ENCODE measurements at regions not wholly inside any gene's neighbourhood (a gene's known extent, or its start where the extent isn't known, plus 50 kb on each side); places are given as distances from the start of the nearest gene placed in this dataset.

GRCh38 chr6:19772891-19773290, 64.3 kb upstream of the ID4 start:
- Histone ChIP-seq H4K20me1 (ENCODE audit: control insufficient read depth, insufficient read depth) (no peaks in the 10 kb centered on the region), H3K27me3 (replicated peaks in 1 of 2; ENCODE audit: control insufficient read depth in 2 of 2, insufficient read depth in 2 of 2, low read length in 1 of 2) (no peaks in the 10 kb centered on the region), H3K27ac (ENCODE audit: control insufficient read depth, insufficient read depth) (no peak overlapping the region), H3K9ac (ENCODE audit: control insufficient read depth, insufficient read depth, low read length) (no peak overlapping the region), H3K4me1 (ENCODE audit: control insufficient read depth, insufficient read depth, low read length) (no peaks in the 10 kb centered on the region), H3K36me3 (ENCODE audit: control insufficient read depth in 2 of 2, insufficient read depth in 2 of 2, low read length in 1 of 2) (no peaks in the 10 kb centered on the region), H2AFZ (ENCODE audit: control insufficient read depth, low read depth, low read length) (no peak overlapping the region), H3K79me2 (ENCODE audit: control insufficient read depth, insufficient read depth, low read length) (no peaks in the 10 kb centered on the region), H3K9me3 (replicated peaks; ENCODE audit: control insufficient read depth, insufficient read depth, low read length) (no peaks in the 10 kb centered on the region), H3K4me2 (ENCODE audit: control insufficient read depth, insufficient read depth) (no peak overlapping the region), H3K4me3 (no peak overlapping the region)
- DNase-seq (ENCODE audit: low read depth, low spot score) = no peak
- SMC1A ChIA-PET (ENCODE audit: uncharacterized antibody, unreplicated experiment) = no interaction called here
- RAD21 ChIA-PET (ENCODE audit: unreplicated experiment) = no interaction called here
- FAIRE-seq = no peak
- TF ChIP-seq NR2C2 (IDR thresholded peaks at IDR 0.05; ENCODE audit: borderline replicate concordance, control insufficient read depth, insufficient read length, low read depth) = no peak
- TF ChIP-seq ZNF622 (IDR thresholded peaks at IDR 0.05) = no peak
- CTCF ChIA-PET = no interaction called here
- no TSS peak for BruUV-seq (replicated peaks)
- in situ Hi-C loops (cut with MboI) = no loop called here
- intact Hi-C loops (cut with micrococcal nuclease; ENCODE audit: unreplicated experiment) = no loop called here
- POLR2A ChIA-PET = no interaction called here
- ATAC-seq = no peak

DNA sequence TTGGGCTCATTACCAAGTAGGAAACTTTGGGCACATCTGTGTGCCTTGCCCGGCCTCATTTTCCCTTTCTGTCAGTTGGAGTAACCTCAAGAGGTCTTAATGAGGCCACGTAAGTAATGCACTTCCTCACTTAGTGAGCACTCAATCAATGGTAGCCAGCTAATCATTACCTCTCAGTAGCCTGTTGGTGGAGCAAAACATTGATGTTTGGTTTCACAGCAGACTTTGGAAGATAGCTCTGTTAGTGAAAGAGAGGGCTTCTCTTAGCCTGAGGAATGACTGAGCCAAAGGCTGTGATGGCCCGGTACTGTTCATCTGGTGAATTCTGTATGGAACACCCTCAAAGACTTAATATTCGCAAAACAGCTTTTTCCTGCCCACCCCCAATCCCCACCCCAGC, 55.9 kb upstream of the ID4 start:
- ATAC-seq (no peak), DNase-seq (ENCODE audit: low read depth, low spot score) (no peak), FAIRE-seq (no peak)
- Histone ChIP-seq H3K9ac (ENCODE audit: control insufficient read depth, insufficient read depth, low read length) (no peak overlapping the region), H3K9me3 (replicated peaks; ENCODE audit: control insufficient read depth, insufficient read depth, low read length) (no peaks in the 10 kb centered on the region), H3K4me3 (no peak overlapping the region), H3K4me2 (ENCODE audit: control insufficient read depth, insufficient read depth) (no peak overlapping the region), H3K27me3 (replicated peaks in 1 of 2; ENCODE audit: control insufficient read depth in 2 of 2, insufficient read depth in 2 of 2, low read length in 1 of 2) (no peaks in the 10 kb centered on the region), H4K20me1 (ENCODE audit: control insufficient read depth, insufficient read depth) (no peaks in the 10 kb centered on the region), H3K36me3 (ENCODE audit: control insufficient read depth in 2 of 2, insufficient read depth in 2 of 2, low read length in 1 of 2) (no peaks in the 10 kb centered on the region), H3K4me1 (ENCODE audit: control insufficient read depth, insufficient read depth, low read length) (no peaks in the 10 kb centered on the region), H3K79me2 (ENCODE audit: control insufficient read depth, insufficient read depth, low read length) (no peaks in the 10 kb centered on the region), H2AFZ (ENCODE audit: control insufficient read depth, low read depth, low read length) (no peak overlapping the region), H3K27ac (ENCODE audit: control insufficient read depth, insufficient read depth) (no peak overlapping the region)
- WGBS (ENCODE audit: insufficient coverage, insufficient replicate concordance, low lambda C conversion rate, missing lambda C conversion rate) = 10% methylated on average over 4 of the region's 4 CpGs
- ChIA-PET CTCF (no interaction called here), RAD21 (ENCODE audit: unreplicated experiment) (no interaction called here), POLR2A (no interaction called here), SMC1A (ENCODE audit: uncharacterized antibody, unreplicated experiment) (interaction anchor here (1.0 kb wide), 1 partner anchor 14 kb away, joined by 3 read pairs; no protein-coding TSS in a partner anchor)
- in situ Hi-C loops (cut with MboI) (no loop called here), intact Hi-C loops (cut with micrococcal nuclease; ENCODE audit: unreplicated experiment) (no loop called here)
- TF ChIP-seq HCFC1 (IDR thresholded peaks at IDR 0.05; ENCODE audit: low read length) (no peak), ZSCAN29 (IDR thresholded peaks at IDR 0.05) (no peak), POLR2A (IDR thresholded peaks at IDR 0.05; ENCODE audit: low read depth, low read length) (no peak), KDM1A (IDR thresholded peaks at IDR 0.05; ENCODE audit: borderline replicate concordance) (no peak), IKZF2 (IDR thresholded peaks at IDR 0.05) (no peak), SUZ12 (IDR thresholded peaks at IDR 0.05; ENCODE audit: unreplicated experiment) (no peak), NFYA (IDR thresholded peaks at IDR 0.05; ENCODE audit: borderline replicate concordance, low read depth, low read length) (no peak), POLR2AphosphoS2 (IDR thresholded peaks at IDR 0.05; ENCODE audit: low read depth, low read length) (no peak), ATF3 (IDR thresholded peaks at IDR 0.05; ENCODE audit: borderline replicate concordance, extremely low read depth, low read depth, low read length) (no peak), CBX5 (IDR thresholded peaks at IDR 0.05; ENCODE audit: low read depth) (no peak), RUNX3 (IDR thresholded peaks at IDR 0.05; ENCODE audit: low read length) (no peak)
- TF ChIP-seq, protein P1, sequence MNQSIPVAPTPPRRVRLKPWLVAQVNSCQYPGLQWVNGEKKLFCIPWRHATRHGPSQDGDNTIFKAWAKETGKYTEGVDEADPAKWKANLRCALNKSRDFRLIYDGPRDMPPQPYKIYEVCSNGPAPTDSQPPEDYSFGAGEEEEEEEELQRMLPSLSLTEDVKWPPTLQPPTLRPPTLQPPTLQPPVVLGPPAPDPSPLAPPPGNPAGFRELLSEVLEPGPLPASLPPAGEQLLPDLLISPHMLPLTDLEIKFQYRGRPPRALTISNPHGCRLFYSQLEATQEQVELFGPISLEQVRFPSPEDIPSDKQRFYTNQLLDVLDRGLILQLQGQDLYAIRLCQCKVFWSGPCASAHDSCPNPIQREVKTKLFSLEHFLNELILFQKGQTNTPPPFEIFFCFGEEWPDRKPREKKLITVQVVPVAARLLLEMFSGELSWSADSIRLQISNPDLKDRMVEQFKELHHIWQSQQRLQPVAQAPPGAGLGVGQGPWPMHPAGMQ (IDR thresholded peaks at IDR 0.05; ENCODE audit: borderline replicate concordance) = no peak
- BruUV-seq (replicated peaks) = no TSS peak

Data from GM12878 (cell line).